Panc1 (cell line): ENCODE measurements at regions not wholly inside any gene's neighbourhood (a gene's known extent, or its start where the extent isn't known, plus 50 kb on each side); places are given as distances from the start of the nearest gene placed in this dataset.

Experiments
- ATAC-seq: fragments of 200-7000 bp; cut with Tn5 transposase; 2 replicates; pipeline ENCODE4 v1.9.1; 2020; ENCODE audit warnings: mild to moderate bottlenecking, moderate library complexity
- BruUV-seq: library from RNA; stranded (reverse); fragments of 400-500 nt; replicated peaks from 2 replicates; lab custom pipeline; 2021; lab: Mats Ljungman, UMichigan
- CTCF ChIA-PET: fragments of 300-600 bp; sonication (Branson Sonifier 250); formaldehyde crosslinking; loops from one replicate; lab custom pipeline; 2022; ENCODE audit warnings: antibody characterized with exemption; lab: Charles Lee
- POLR2A ChIA-PET: fragments of 300-600 bp; sonication (Branson Sonifier 250); formaldehyde crosslinking; loops from one replicate; lab custom pipeline; 2022; ENCODE audit warnings: antibody characterized with exemption; lab: Charles Lee
- DNase-seq: peaks from one replicate; pipeline ENCODE4 v3.0.0-alpha.2; 2010; ENCODE audit warnings: low read depth, low spot score
- H3K27ac ChIP-seq: 2 replicates; pipeline ENCODE4 v1.5.1; 2011; ENCODE audit warnings: mild to moderate bottlenecking, low read length, inconsistent platforms
- H3K27me3 ChIP-seq: fragments of 200-500 bp; sonication (Bioruptor generic); 2 replicates; pipeline ENCODE4 v1.6.0; 2014; ENCODE audit warnings: low read length, inconsistent platforms; ENCODE audit not compliant: control insufficient read depth, insufficient read depth
- H3K36me3 ChIP-seq: fragments of 200-500 bp; sonication (Bioruptor generic); 2 replicates; pipeline ENCODE4 v1.5.1; 2014; ENCODE audit warnings: inconsistent platforms, mild to moderate bottlenecking, low read length, moderate library complexity; ENCODE audit not compliant: control insufficient read depth, insufficient read depth
- H3K4me1 ChIP-seq: 2 replicates; pipeline ENCODE4 v1.5.1; 2011; ENCODE audit warnings: inconsistent platforms, mild to moderate bottlenecking, low read length, moderate library complexity; ENCODE audit not compliant: control insufficient read depth, insufficient read depth
- H3K4me3 ChIP-seq, 2 experiments: 2 replicates each; pipeline ENCODE4 v1.5.1; 2011 to 2012; ENCODE audit warnings: low read depth in 2 of 2, low read length in 2 of 2, mild to moderate bottlenecking in 2 of 2, inconsistent platforms in 1 of 2, moderate library complexity in 1 of 2
- H3K9me3 ChIP-seq: fragments of 200-500 bp; sonication (Bioruptor generic); 2 replicates; pipeline ENCODE4 v1.5.1; 2014; ENCODE audit warnings: low read depth, mild to moderate bottlenecking, inconsistent platforms, low read length, moderate library complexity; ENCODE audit not compliant: control insufficient read depth, insufficient read depth
- CTCF ChIP-seq: fragments of 450-650 bp; IDR thresholded peaks from 2 replicates; pipeline ENCODE4 v1.5.1; 2017; ENCODE audit warnings: mild to moderate bottlenecking
- POLR2AphosphoS5 ChIP-seq: IDR thresholded peaks from 2 replicates; pipeline ENCODE4 v1.6.1; 2012; ENCODE audit warnings: mild to moderate bottlenecking, low read depth, low read length, moderate library complexity
- SIN3A ChIP-seq: IDR thresholded peaks from 2 replicates; pipeline ENCODE4 v1.6.1; 2012; ENCODE audit warnings: low read depth, mild to moderate bottlenecking, low read length, moderate library complexity, borderline replicate concordance; ENCODE audit not compliant: insufficient read depth
- TCF7L2 ChIP-seq: IDR thresholded peaks from 2 replicates; pipeline ENCODE4 v1.6.1; 2011; ENCODE audit warnings: mild to moderate bottlenecking, low read depth, low read length, inconsistent platforms
- in situ Hi-C: cut with HindIII; loops from 2 replicates; pipeline ENCODE4 v1.10.0; 2016; ENCODE audit warnings: low sequenced_read_pairs, low pct_unique_long_range_greater_than_20kb
- intact Hi-C: fragments of 100-400 bp; cut with micrococcal nuclease; formaldehyde crosslinking; loops from one replicate; pipeline ENCODE4 v1.10.0; 2022; ENCODE audit not compliant: unreplicated experiment
- TF ChIP-seq, protein P1 (sequence below), 2 experiments: IDR thresholded peaks; 2 replicates each; pipeline ENCODE4 v1.6.1; 2011 to 2012; ENCODE audit warnings: low read depth in 2 of 2, control low read depth in 1 of 2, low read length in 1 of 2, mild to moderate bottlenecking in 1 of 2, moderate library complexity in 1 of 2; ENCODE audit not compliant: insufficient read depth in 1 of 2

DNA sequence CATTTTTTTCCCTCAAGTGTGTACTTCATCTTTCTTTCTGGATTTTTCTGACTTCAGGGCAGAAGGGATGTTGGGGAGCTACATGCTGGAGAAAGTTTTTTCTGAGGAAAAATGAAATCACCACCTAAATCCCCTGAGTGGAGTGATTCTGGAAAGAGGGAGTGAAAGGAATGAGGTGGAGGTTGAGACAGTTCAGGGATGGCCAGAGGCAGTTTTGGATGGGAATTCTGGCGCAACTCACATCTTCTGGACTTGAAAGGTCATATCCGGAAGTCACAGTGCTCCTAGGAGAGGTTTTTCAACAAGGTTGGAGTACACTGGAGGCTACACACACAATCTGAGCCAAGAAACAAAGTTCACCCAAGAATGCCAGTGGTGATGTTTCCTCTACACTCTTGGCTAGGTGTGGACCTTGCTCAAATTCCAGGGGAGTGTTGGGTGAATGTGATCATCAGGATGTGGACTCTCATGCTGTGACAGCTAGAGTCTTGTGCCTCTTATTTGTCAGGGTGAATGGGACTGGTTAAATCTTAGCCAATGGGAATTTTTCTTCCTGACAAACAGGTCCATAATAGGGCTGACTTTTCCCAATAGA is 161.5 kb downstream of the HLX start:
- Histone ChIP-seq H3K36me3 (no peaks in the 10 kb centered on the region), H3K27me3 (no peaks in the 10 kb centered on the region), H3K4me1 (no peaks in the 10 kb centered on the region), H3K27ac (no peak overlapping the region), H3K4me3 (no peak overlapping the region), H3K9me3 (no peaks in the 10 kb centered on the region)
- ATAC-seq (no peak), DNase-seq (no peak)
- ChIA-PET CTCF (no interaction called here), POLR2A (no interaction called here)
- in situ Hi-C loops (no loop called here), intact Hi-C loops (no loop called here)
- TF ChIP-seq TCF7L2 (no peak), CTCF (no peak), SIN3A (no peak), POLR2AphosphoS5 (no peak)
- TF ChIP-seq, protein P1, sequence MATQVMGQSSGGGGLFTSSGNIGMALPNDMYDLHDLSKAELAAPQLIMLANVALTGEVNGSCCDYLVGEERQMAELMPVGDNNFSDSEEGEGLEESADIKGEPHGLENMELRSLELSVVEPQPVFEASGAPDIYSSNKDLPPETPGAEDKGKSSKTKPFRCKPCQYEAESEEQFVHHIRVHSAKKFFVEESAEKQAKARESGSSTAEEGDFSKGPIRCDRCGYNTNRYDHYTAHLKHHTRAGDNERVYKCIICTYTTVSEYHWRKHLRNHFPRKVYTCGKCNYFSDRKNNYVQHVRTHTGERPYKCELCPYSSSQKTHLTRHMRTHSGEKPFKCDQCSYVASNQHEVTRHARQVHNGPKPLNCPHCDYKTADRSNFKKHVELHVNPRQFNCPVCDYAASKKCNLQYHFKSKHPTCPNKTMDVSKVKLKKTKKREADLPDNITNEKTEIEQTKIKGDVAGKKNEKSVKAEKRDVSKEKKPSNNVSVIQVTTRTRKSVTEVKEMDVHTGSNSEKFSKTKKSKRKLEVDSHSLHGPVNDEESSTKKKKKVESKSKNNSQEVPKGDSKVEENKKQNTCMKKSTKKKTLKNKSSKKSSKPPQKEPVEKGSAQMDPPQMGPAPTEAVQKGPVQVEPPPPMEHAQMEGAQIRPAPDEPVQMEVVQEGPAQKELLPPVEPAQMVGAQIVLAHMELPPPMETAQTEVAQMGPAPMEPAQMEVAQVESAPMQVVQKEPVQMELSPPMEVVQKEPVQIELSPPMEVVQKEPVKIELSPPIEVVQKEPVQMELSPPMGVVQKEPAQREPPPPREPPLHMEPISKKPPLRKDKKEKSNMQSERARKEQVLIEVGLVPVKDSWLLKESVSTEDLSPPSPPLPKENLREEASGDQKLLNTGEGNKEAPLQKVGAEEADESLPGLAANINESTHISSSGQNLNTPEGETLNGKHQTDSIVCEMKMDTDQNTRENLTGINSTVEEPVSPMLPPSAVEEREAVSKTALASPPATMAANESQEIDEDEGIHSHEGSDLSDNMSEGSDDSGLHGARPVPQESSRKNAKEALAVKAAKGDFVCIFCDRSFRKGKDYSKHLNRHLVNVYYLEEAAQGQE (IDR thresholded peaks at IDR 0.05; ENCODE audit: insufficient read depth in 1 of 2, low read depth in 2 of 2, low read length in 1 of 2), result no peak
- BruUV-seq, result no TSS peak

GRCh38 chr1:221044538-221044937 is 165.3 kb downstream of the HLX start:
- DNase-seq (no peak), ATAC-seq (no peak)
- in situ Hi-C loops (no loop called here), intact Hi-C loops (no loop called here)
- Histone ChIP-seq H3K27me3 (no peaks in the 10 kb centered on the region), H3K4me3 (no peak overlapping the region), H3K4me1 (no peaks in the 10 kb centered on the region), H3K9me3 (no peaks in the 10 kb centered on the region), H3K27ac (no peak overlapping the region), H3K36me3 (no peaks in the 10 kb centered on the region)
- ChIA-PET CTCF (no interaction called here), POLR2A (no interaction called here)
- no TSS peak for BruUV-seq
- TF ChIP-seq TCF7L2, result no peak

- CTCF ChIA-PET, result no interaction called here
- Histone ChIP-seq H3K9me3 (no peaks in the 10 kb centered on the region), H3K27me3 (no peaks in the 10 kb centered on the region), H3K27ac (no peak overlapping the region), H3K4me1 (no peaks in the 10 kb centered on the region), H3K36me3 (no peaks in the 10 kb centered on the region), H3K4me3 (no peak overlapping the region)
- BruUV-seq, result no TSS peak
- POLR2A ChIA-PET, result no interaction called here
- ATAC-seq (no peak), DNase-seq (no peak)
- in situ Hi-C loops (no loop called here), intact Hi-C loops (no loop called here)
- TF ChIP-seq SIN3A, result no peak
- TF ChIP-seq, protein P1 (IDR thresholded peaks at IDR 0.05; ENCODE audit: insufficient read depth in 1 of 2, low read depth in 2 of 2, low read length in 1 of 2), result no peak
- no peak for TF ChIP-seq CTCF
- TF ChIP-seq POLR2AphosphoS5, result no peak
- TF ChIP-seq TCF7L2, result no peak
Observed at GRCh38 chr1:221045151-221045550, 165.9 kb downstream of the HLX start.
